HG02884 (cell line): ENCODE measurements at regions not wholly inside any gene's neighbourhood (a gene's known extent, or its start where the extent isn't known, plus 50 kb on each side); places are given as distances from the start of the nearest gene placed in this dataset.

Source experiments
- ATAC-seq: cut with Tn5 transposase; IDR thresholded peaks from one replicate; pipeline ENCODE4 v1.9.1; 2021; ENCODE audit warnings: mild to moderate bottlenecking, moderate library complexity; ENCODE audit not compliant: unreplicated experiment

DNA sequence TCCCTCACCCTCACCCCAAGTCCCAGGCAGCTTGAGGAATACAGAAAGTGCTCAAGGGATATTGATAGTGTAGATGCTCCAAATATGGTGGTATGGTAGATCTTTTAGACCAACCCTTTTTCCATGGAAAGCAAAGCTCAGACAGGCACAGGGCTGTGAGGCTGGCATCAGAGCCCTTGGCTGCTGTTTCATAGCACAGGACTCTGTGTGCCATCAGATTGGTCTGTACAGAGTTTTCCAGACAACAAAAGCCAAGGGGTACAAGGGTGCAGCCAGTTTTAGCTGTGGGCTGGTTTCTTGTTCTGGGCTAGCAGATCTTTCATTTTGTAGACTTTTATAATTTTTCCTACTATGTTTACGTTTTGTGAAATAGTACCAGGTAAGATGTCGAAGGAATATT, 296.9 kb upstream of the TNP1 start:
- no peak for ATAC-seq

DNA sequence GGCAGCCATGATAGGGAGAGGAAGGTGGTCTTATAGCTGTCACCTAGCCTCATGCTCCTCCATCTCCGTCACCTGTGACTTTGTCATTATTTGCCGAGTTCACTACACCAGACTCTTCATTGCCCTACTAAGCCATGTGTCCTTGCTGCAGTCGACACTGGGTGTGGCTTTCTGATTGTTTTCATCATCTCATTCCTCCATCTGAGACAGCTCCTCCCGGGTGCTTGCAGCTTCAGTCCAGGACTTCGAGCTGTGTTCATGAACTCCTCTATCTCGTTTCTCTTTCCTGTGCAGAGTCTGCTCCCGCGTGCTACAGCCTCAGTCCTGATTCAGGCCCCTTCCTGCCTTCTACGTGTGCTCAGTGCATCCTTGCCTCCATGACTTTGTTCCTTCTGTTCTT, 295.1 kb upstream of the TNP1 start:
- no peak for ATAC-seq

DNA sequence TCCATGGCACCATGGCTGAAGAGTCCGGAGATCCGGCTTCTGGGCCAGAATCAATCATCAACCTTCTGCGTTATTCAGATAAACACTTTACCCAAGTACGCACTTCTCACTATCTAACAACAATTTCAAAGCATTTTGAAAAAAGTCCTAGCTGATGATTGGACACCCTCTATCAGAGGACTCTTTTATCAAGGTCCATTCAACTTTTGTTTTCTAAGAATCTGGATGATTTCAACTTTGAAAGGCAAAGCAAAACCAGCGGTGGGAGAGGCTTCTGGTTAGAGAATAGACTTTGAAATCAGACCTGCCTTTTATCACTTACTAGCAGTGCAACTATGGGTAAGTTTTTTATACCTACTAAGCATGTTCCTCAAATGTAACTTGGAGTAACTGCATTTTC, 293.6 kb upstream of the TNP1 start:
- ATAC-seq, result no peak

DNA sequence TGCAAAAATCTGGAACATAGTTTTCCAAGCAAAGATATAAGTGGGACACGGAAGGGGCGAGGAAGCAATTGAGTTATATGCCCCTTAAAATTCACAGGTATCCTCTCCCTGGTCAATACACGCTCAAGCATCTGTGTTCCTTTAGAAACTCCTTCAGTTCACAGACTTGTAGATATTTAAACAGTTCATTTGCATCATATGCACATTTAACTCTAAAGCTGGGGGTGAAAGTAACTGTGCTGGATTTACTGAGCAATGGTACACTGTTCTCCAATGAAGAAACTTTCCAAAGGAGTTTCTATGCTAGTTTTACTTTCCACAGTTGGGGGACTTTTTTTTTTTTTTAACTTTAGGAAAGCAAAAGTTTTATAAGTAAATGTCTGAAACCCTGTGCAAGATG, 293.0 kb upstream of the TNP1 start:
- no peak for ATAC-seq

DNA sequence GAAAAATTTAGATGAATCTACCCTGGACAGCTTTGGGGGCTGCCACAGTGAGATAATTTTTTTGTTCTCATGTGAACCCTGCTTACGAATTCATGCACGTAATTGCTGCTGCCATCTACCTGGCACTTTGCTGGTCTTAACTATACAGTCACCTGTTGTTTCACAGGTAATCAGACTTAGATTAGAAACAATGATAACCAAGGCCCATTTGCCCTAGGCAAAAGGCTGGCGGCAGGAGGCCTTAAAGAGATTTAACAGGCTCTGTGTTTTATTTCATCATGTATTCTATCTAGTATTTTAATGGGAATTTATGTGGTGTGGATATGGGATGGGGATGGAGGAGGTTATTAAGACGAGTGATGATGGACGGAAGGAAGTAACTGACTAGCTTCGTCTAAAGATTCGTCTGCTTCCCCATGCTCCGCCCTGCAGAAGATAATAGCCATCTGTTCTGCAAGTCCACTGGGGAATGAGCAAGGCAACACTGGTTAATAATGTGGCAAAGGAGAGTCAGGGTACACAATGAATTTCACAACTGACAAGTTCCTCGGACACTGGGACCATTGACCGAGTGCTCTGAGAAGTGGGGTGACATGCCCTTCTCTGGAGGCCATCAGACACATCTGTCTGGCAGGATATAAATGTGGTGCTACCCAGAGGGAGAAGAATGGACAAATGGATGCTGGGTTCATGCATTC, 291.8 kb upstream of the TNP1 start:
- ATAC-seq, result no peak

DNA sequence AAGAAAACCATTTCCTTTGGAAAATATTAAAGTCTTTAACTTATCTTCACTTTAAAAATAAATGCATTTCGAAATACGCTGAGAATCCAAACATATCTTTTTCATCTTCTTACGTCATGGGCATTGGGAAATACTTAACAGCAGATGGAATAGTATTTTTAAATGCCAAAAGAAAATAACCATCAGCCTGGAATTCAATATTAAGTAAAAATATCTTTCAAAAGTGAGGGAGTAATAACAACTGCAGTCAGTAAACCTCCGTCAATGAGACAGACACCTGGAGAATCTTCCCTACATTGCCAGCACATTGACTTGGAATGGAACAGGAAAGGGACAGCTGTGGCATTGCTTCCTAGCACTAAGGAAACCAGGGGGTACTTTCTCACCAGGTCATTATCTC, 290.4 kb upstream of the TNP1 start:
- ATAC-seq, result no peak

DNA sequence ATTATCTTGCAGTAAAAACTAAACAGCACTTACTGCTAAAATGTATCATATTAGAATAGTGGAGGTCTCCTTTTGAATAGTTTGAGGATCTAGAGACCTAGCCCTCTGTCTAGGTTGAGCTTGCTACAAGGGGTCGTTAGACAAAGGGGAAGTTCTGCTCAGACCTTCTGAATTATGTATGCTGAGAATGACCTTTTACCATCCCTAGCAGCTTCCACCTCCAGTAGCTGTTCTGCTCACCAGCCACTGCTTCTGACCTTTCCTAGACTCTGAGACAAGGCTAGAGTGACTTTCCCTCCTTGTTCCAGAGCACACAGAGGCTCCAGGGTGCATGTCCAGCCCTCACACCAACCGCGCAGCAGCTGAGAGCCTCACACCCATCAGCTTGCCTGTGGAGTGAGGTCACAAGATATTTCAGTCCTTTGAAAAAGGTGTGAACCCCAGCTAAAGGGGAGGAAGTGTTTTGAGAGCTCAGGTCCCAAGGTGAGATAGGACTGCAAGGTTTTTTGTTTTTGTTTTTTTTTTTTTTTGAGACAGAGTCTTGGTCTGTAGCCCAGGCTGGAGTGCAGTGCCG, 289.3 kb upstream of the TNP1 start:
- ATAC-seq, result no peak

DNA sequence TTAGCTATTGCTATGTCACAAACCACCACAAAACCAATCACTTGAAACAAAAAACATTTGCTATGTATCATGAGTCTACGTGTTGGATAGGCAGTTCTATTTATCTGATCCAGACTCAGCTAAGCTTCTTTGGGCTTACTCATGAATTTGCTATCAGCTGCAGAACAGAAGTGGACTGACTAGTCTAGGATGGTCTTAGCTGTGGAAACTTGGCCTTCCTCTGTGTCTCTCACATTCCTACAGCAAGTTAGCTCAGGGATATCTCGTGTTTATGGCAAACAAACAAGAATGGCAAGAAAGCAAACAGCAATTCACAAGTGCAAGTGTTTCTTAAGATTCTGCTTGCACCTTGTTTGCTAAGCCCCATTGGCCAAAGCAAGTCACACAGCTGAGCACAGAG, 288.0 kb upstream of the TNP1 start:
- no peak for ATAC-seq

DNA sequence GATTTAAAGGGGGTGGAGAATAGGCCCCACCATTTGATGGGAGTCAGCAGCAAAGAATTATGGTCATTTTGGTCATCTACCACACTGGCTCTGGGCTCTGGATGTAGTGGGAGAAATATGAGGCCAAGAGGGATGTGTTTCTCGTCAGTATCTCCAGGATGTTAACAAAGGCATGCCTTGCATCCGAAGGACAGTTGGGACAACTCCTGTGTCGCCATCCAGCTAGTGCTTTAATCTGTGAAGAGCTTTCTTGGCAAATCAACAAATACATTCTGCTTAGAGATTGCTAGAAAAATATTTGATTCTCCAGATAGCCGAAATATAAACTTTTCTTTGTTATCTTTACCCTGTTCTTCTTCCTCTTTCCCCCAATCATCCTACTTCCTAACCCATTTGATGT, 287.1 kb upstream of the TNP1 start:
- ATAC-seq, result no peak

DNA sequence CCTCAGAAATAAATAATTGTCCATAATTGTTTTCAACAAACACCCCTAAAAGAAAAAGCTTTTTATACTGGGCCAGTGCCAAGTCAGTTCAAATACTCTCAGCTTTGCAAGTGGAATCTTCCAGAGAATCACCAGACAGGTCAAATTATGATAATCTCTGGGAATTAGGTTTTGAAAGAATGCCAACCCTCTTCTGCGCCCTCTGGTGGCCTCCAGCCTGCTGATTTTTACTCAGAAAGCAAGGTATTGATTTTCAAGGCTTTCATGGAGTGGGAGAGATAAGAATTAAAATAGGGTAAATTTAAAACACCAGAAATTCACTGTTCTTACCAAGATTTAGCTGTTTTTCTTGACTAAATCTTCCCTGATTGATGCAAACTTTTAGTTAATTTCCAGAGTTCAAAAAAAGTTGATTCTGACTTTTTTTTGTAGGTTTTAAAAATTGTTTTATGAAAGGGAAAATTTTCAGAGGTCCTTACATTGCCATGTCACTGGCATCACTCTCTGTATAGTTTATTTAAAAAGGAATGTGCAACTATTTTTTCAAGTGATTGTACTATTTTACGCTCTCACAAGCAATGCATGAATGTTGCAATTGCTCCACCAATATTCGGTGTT, 282.9 kb upstream of the TNP1 start:
- ATAC-seq, result no peak

DNA sequence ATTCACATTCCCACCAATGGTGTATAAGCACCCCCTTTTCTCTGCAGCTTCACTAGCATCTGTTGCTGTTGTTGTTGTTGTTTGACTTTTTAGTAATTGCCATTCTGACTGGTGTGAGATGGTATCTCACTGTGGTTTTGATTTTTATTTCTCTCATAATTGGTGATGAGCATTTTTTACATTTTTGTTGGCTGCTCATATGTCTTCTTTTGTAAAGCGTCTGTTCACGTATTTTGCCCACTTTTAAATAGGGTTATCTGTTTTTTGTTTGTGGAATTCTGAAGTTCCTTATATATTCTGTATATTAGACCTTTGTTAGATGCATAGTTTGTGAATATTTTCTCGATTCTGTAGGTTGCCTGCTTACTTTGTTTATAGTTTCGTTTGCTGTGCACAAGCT, 278.4 kb upstream of the TNP1 start:
- ATAC-seq, result no peak

DNA sequence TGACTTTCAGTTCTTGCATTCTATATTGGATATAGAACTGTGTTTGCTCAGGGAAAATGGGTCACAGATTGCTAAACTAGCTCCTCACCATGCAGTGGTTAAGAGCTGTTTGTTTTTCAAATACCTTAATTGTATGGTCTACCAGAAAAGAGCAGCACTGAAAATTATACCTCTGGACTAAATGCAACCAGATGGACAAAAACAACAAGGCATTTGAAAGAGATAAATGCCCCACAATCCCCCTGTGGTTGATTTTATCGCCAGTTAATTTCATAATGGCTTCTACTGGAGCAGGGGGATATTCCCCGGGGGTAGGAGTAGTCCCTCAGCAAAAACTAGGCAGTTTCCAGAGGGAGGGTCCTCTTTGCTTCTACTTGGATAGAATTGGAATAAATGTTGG, 267.9 kb upstream of the TNP1 start:
- no peak for ATAC-seq

DNA sequence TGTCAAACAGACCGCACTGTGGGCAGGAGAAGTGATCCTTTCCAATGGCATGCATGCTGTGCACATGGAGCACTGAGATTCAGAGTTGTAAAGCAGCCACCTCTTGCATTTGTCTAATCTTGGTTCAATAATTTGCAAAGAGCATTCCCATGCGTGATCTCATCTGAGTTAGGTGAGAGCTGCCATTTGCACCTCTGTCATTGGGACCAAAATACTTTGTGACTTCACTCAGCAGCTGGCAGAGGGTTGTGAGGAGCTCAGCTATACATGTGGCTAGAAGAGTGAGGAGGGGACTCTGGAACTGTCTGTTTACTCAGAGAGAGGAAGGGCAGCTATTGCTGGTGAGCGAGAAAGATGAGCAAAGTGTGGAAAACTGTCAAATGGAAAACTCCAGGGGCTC, 265.1 kb upstream of the TNP1 start:
- ATAC-seq, result no peak

DNA sequence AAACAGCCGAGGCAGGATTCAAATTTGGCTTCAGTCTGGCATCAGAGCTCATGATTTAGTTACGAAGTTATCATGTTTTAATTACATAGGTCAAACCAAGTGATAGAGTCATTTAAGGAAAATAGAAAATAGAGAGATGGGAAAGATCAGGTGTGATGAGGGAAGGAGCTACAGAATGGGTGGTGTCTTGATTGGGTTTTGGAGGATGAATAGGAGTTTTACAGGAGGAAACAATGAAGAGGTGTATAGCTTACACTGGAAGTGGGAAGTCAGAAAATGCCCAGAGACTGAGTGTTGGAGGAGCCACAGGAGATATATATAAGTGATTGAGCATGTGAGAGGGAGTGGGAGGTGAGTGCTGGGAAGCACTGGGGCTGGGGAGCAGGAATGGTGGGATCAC, 264.2 kb upstream of the TNP1 start:
- no peak for ATAC-seq

DNA sequence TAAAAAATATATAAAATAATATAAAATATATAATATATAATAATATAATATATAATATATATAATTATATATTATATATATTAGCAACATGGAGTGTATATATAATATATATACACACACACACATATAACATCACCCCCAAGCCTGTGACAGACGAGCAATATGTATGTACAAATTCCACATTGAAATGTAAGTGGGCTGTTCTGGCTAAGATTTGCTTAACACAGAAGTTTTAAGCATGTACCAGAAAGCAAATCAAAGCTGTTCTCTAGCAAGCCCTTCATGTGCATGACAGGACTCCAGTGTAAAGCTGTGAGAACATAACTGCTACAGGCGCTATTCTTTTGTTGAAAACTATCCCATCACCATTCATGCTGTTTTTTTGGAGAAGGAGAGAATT, 261.7 kb upstream of the TNP1 start:
- no peak for ATAC-seq

DNA sequence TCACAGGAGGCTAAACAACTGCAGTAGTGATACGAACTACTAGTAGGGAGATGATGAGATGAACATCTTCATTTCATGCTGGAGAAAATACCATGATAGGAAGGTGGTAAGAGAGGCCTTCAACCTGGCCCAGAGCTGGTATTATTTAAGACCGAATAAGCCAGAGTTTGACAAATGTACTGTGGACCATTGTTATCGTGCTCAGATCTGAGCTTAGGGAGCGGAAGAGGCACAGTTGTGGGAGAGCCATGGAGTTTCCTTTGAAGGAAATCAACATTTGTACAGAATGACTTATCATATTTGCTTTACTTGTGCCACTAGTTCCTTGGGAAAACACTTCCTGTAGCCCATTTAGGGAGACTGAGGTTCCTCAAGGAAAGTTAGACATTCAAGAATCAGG, 260.6 kb upstream of the TNP1 start:
- no peak for ATAC-seq

DNA sequence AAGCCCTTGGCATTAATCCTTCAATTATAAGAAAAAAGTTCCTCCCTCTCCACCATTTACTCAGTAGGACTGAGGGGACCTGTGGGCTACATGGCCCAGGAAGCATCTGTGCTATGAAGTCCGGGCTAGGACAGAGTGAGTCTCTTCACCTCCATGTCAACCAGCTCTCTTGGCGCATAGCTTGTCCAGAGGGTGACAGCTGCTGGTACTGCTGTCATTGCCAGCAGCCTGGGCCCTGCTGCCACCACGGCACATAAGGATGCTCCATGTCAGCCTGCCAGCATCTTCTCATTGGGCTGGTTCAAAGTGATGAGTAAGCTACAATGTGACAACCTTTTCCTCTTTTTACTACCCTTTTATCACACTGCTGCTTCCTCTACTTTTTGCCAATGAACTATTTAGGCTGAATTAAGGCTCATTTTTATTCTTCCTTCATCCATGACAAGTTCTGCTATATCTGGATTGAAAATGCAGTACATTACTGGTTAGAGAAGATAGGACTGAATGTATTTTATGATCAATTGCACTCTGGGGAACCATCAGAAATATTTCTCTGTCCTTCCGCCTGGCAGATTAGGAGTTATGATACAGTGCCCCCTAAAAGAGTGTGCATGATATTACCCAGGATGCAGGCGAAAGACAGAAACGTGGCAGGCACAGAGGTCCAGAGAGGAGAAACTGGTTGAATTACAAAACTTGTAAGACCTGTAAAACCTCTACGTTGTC, 258.9 kb upstream of the TNP1 start:
- no peak for ATAC-seq

DNA sequence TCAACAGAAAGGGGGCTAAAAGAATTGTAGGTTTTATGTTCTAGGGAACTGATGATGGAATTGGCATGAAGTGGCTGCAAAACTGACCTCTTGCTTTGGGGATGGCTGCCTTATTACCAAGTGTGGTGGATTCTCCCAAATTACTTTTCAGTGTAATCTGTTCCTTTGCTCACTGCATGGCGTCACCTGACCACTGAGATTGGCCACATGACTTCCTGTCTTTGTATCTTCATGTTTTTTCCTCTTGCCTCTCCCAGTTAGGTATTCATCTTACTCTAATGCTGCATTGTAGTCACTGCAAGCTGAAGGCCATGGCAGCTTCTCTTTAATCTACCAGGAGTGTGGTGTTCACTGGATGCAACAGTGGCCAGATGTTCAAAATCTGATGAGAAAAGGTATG, 257.7 kb upstream of the TNP1 start:
- no peak for ATAC-seq

DNA sequence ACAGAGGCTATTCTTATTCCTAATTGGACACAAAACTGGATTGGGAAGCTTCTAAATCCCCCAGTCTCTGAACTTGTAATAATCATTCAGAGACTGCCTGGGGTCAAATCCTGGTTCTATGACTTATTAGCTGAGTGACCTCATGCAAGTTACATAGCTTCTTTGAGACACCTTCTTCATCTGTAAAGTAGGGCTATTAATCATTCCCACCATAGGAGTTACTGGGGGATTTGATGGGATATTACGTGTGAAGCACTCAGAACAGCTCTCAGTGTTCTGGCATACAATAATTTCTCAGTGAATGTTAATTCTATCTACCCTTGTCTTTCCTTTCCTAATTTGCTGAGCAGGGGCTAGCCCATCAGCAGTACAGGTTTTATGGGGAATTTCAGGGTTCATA, 256.7 kb upstream of the TNP1 start:
- ATAC-seq, result no peak

DNA sequence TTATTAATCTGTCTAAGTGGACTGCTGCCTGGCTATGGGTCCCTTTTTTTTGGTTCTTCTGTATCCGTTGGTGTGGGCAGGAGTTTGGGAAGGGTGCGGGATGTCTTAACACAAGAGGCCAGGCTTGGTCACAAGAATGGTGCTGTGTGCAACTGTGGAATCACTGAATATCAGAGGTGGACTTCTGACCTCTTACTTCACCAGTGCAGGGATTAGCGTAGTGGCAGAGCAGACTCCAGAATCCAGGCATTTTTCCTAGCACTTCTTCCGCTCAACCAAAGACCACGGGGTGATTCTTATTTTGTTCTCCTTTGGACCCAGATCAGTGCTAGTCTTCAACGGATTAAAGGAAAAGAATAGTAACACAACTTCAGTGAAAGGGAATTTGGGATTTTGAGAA, 254.3 kb upstream of the TNP1 start:
- no peak for ATAC-seq

DNA sequence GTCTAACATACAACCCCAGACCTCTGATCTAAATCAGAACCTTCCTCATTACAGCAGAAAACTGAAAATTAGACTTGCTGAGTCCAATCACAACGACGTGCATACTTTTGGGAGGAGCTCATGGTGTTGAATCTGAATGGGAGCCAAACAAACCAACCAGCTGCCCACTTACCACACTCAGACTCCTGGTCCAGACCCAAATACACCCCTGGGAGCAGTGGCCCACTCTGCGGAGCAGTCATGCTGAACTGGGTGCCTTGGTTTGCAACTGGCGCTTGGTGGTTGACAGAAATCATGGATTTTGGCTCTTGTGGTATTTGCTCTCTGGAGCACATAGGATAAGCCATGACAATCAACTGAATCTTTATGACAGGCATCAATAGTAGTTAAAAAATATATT, 253.6 kb upstream of the TNP1 start:
- ATAC-seq, result no peak

DNA sequence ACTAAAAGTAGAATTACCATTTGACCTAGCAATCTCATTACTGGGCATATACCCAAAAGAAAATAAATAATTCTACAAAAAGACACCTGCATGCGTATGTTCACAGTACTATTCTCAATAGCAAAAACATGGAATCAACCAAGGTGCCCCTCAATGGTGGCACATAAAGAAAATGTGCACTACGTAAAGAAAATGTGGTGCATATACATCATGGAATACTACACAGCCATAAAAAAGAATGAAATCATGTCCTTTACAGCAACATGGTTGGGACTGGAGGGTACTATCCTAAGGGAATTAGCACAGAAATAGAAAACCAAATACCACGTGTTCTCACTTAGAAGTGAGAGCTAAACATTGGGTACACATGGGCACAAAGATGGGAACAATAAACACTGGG, 250.7 kb upstream of the TNP1 start:
- no peak for ATAC-seq
